SK-N-SH (cell line): ENCODE measurements at regions not wholly inside any gene's neighbourhood (a gene's known extent, or its start where the extent isn't known, plus 50 kb on each side); places are given as distances from the start of the nearest gene placed in this dataset.

Experiments used
- CTCF ChIA-PET: fragments of 300-600, 350-600 bp; formaldehyde crosslinking; extraction: SDS; loops from one replicate; lab custom pipeline; 2021; lab: Yijun Ruan, JAX
- POLR2A ChIA-PET: fragments of 350-600 bp; sonication (Branson Sonifier 250); formaldehyde crosslinking; extraction: SDS; loops from one replicate; lab custom pipeline; 2020; ENCODE audit warnings: antibody characterized with exemption, inconsistent platforms; lab: Yijun Ruan, JAX
- DNase-seq: peaks from one replicate; pipeline ENCODE4 v3.0.0; 2012
- H2AFZ ChIP-seq: fragments of 200-600 bp; sonication (generic); 2 replicates; pipeline ENCODE4 v1.8.1; 2016; ENCODE audit warnings: antibody characterized with exemption, mild to moderate bottlenecking, low read depth
- H3F3A ChIP-seq: fragments of 200-600 bp; sonication (generic); replicated peaks from 2 replicates; pipeline ENCODE3; 2016; ENCODE audit warnings: antibody characterized with exemption, mild to moderate bottlenecking; ENCODE audit not compliant: insufficient read depth
- H3K27ac ChIP-seq, 2 experiments: fragments of 200-500 bp in 1 of 2; fragments of 200-600 bp in 1 of 2; sonication (Bioruptor generic) in 1 of 2; sonication (generic), shearing (Covaris generic) in 1 of 2; 2 replicates each; pipeline versions ENCODE4 v1.5.1 to v1.6.1; 2014 to 2016; ENCODE audit warnings: low read depth in 2 of 2, inconsistent platforms in 1 of 2, low read length in 1 of 2, mild to moderate bottlenecking in 1 of 2, mixed read lengths in 1 of 2
- H3K27me3 ChIP-seq: fragments of 200-600 bp; sonication (generic), shearing (Covaris generic); 2 replicates; pipeline ENCODE4 v1.6.1; 2016; ENCODE audit warnings: mixed run types; ENCODE audit not compliant: insufficient read depth
- H3K36me3 ChIP-seq, 2 experiments: fragments of 200-500 bp in 1 of 2; fragments of 200-600 bp in 1 of 2; sonication (Bioruptor generic) in 1 of 2; sonication (generic) in 1 of 2; replicated peaks in 1 of 2; 2 replicates each; pipeline versions ENCODE3 to v1.5.1; 2014 to 2016; ENCODE audit warnings: low read length in 1 of 2, mild to moderate bottlenecking in 1 of 2; ENCODE audit not compliant: insufficient read depth in 2 of 2, control insufficient read depth in 1 of 2
- H3K4me1 ChIP-seq, 2 experiments: fragments of 200-500 bp in 1 of 2; fragments of 200-600 bp in 1 of 2; sonication (Bioruptor generic) in 1 of 2; sonication (generic), shearing (Covaris generic) in 1 of 2; 2 replicates each; pipeline versions ENCODE4 v1.5.1 to v1.6.1; 2014 to 2016; ENCODE audit warnings: low read depth in 1 of 2, low read length in 1 of 2, mixed run types in 1 of 2; ENCODE audit not compliant: insufficient read depth in 2 of 2, control insufficient read depth in 1 of 2
- H3K4me2 ChIP-seq: fragments of 200-600 bp; sonication (generic), shearing (Covaris generic); 2 replicates; pipeline ENCODE4 v1.6.1; 2017; ENCODE audit warnings: mixed run types
- H3K4me3 ChIP-seq, 2 experiments: fragments of 200-500 bp in 1 of 2; fragments of 200-600 bp in 1 of 2; sonication (Bioruptor generic) in 1 of 2; sonication (generic), shearing (Covaris generic) in 1 of 2; 2 replicates each; pipeline versions ENCODE4 v1.5.1 to v1.8.1; 2014 to 2016; ENCODE audit warnings: low read depth in 2 of 2, inconsistent platforms in 1 of 2, low read length in 1 of 2, mild to moderate bottlenecking in 1 of 2, mixed read lengths in 1 of 2, moderate library complexity in 1 of 2
- H3K79me2 ChIP-seq: fragments of 200-600 bp; sonication (generic); 2 replicates; pipeline ENCODE4 v1.8.1; 2017; ENCODE audit warnings: mild to moderate bottlenecking; ENCODE audit not compliant: insufficient read depth
- H3K9ac ChIP-seq: fragments of 200-600 bp; sonication (generic); 2 replicates; pipeline ENCODE4 v1.6.1; 2017; ENCODE audit warnings: mixed run types
- H3K9me2 ChIP-seq: fragments of 200-600 bp; sonication (generic); 2 replicates; pipeline ENCODE4 v1.6.1; 2017; ENCODE audit warnings: mixed run types
- H3K9me3 ChIP-seq: fragments of 200-600 bp; sonication (generic); 2 replicates; pipeline ENCODE4 v1.6.1; 2017; ENCODE audit warnings: mixed run types, mild to moderate bottlenecking, moderate library complexity
- H4K20me1 ChIP-seq: fragments of 200-600 bp; sonication (generic); 2 replicates; pipeline ENCODE4 v1.6.1; 2017; ENCODE audit warnings: mild to moderate bottlenecking, mixed run types; ENCODE audit not compliant: insufficient read depth
- CTCF ChIP-seq: fragments of 200-600 bp; sonication (generic); IDR thresholded peaks from 2 replicates; pipeline ENCODE4 v1.6.1; 2017; ENCODE audit warnings: antibody characterized with exemption, mild to moderate bottlenecking, moderate library complexity
- EZH2phosphoT487 ChIP-seq: fragments of 200-600 bp; sonication (generic); IDR thresholded peaks from 2 replicates; pipeline ENCODE4 v1.6.1; 2017; ENCODE audit warnings: low read depth, mixed run types, mild to moderate bottlenecking, antibody characterized with exemption, moderate library complexity, borderline replicate concordance
- FOXJ3 ChIP-seq: sonication (generic); formaldehyde crosslinking; IDR thresholded peaks from 2 replicates; pipeline ENCODE4 v1.5.1; 2020; ENCODE audit warnings: mild to moderate bottlenecking, missing genetic modification reagents
- IRF3 ChIP-seq: fragments of 150-350 bp; IDR thresholded peaks from 2 replicates; pipeline ENCODE4 v1.6.1; 2016; ENCODE audit warnings: mild to moderate bottlenecking, low read depth, low read length
- MEF2A ChIP-seq: IDR thresholded peaks from 2 replicates; pipeline ENCODE4 v1.4.0; 2012; ENCODE audit warnings: low read depth, borderline replicate concordance
- MXI1 ChIP-seq: IDR thresholded peaks from 2 replicates; pipeline ENCODE4 v1.6.1; 2012; ENCODE audit warnings: mild to moderate bottlenecking, low read depth, low read length, improper control_type of control experiment
- NFIC ChIP-seq: IDR thresholded peaks from 2 replicates; pipeline ENCODE4 v1.4.0; 2012; ENCODE audit warnings: borderline replicate concordance
- NRF1 ChIP-seq: IDR thresholded peaks from 2 replicates; pipeline ENCODE4 v1.6.1; 2012; ENCODE audit warnings: low read depth, mild to moderate bottlenecking, low read length
- POLR2AphosphoS5 ChIP-seq: IDR thresholded peaks from 2 replicates; pipeline ENCODE4 v1.6.1; 2012; ENCODE audit warnings: low read depth, low read length
- RAD21 ChIP-seq: IDR thresholded peaks from 2 replicates; pipeline ENCODE4 v1.6.1; 2012; ENCODE audit warnings: mild to moderate bottlenecking, low read length
- RCOR1 ChIP-seq: fragments of 150-350 bp; IDR thresholded peaks from 2 replicates; pipeline ENCODE4 v1.6.1; 2017; ENCODE audit warnings: antibody characterized with exemption, low read length
- RFX5 ChIP-seq: IDR thresholded peaks from 2 replicates; pipeline ENCODE4 v1.6.1; 2012; ENCODE audit warnings: mild to moderate bottlenecking, improper control_type of control experiment, low read length
- RXRA ChIP-seq: IDR thresholded peaks from 2 replicates; pipeline ENCODE4 v1.4.0; 2012; ENCODE audit warnings: low read depth, mild to moderate bottlenecking, borderline replicate concordance
- SIN3A ChIP-seq: IDR thresholded peaks from 2 replicates; pipeline ENCODE4 v1.6.1; 2012; ENCODE audit warnings: low read depth, mild to moderate bottlenecking, low read length, moderate library complexity, borderline replicate concordance
- SMC3 ChIP-seq: IDR thresholded peaks from 2 replicates; pipeline ENCODE4 v1.6.1; 2012; ENCODE audit warnings: low read depth, low read length, improper control_type of control experiment
- TAF1 ChIP-seq: IDR thresholded peaks from 2 replicates; pipeline ENCODE4 v1.6.1; 2012; ENCODE audit warnings: low read depth, mild to moderate bottlenecking, low read length, moderate library complexity, borderline replicate concordance
- USF1 ChIP-seq: IDR thresholded peaks from 2 replicates; pipeline ENCODE4 v1.4.0; 2012; ENCODE audit warnings: low read depth, borderline replicate concordance
- USF2 ChIP-seq: fragments of 150-350 bp; IDR thresholded peaks from 2 replicates; pipeline ENCODE4 v1.6.1; 2017; ENCODE audit warnings: antibody characterized with exemption, low read length, low read depth, borderline replicate concordance
- WGBS: methylation state at CpG from one replicate; pipeline ENCODE4 v1.1.6; 2017; ENCODE audit warnings: low lambda C conversion rate; 5-methylcytosine and 5-hydroxymethylcytosine counted together

GRCh38 chr12:89951050-89951693, 242.5 kb upstream of the ATP2B1 start:
- ChIA-PET POLR2A (no interaction called here), CTCF (no interaction called here)
- peaks cover 16% of the 10 kb centered on the region for H3F3A ChIP-seq
- H3K4me2 ChIP-seq = no peak overlapping the region
- H2AFZ ChIP-seq = no peak overlapping the region
- H3K79me2 ChIP-seq = no peaks in the 10 kb centered on the region
- 56% methylated on average over 2 of the region's 2 CpGs for WGBS
- no peaks in the 10 kb centered on the region for H3K27me3 ChIP-seq
- no peaks in the 10 kb centered on the region for H4K20me1 ChIP-seq
- no peak overlapping the region for H3K9ac ChIP-seq
- no peak overlapping the region for H3K4me3 ChIP-seq
- H3K4me1 ChIP-seq = peaks cover 5 to 30% of the 10 kb centered on the region in 2 experiments; a peak in 3 of 4 replicates
- H3K27ac ChIP-seq = no peak overlapping the region
- no peaks in the 10 kb centered on the region for H3K9me3 ChIP-seq
- no peaks in the 10 kb centered on the region for H3K36me3 ChIP-seq
- no peaks in the 10 kb centered on the region for H3K9me2 ChIP-seq
- no peak for TF ChIP-seq MEF2A
- TF ChIP-seq USF2 = no peak
- no peak for TF ChIP-seq SIN3A
- no peak for TF ChIP-seq USF1
- no peak for TF ChIP-seq RAD21
- TF ChIP-seq NFIC = no peak
- TF ChIP-seq RXRA = no peak
- TF ChIP-seq IRF3 = no peak
- TF ChIP-seq MXI1 = no peak
- TF ChIP-seq CTCF = no peak
- no peak for TF ChIP-seq RFX5
- TF ChIP-seq POLR2AphosphoS5 = no peak
- TF ChIP-seq FOXJ3 (CRISPR knock-in tag) = no peak
- TF ChIP-seq RCOR1 = no peak
- TF ChIP-seq NRF1 = no peak
- TF ChIP-seq SMC3 = no peak
- TF ChIP-seq EZH2phosphoT487 = no peak
- TF ChIP-seq TAF1 = no peak
- DNase-seq = no peak
